GM19240 (cell line): ENCODE measurements at regions not wholly inside any gene's neighbourhood (a gene's known extent, or its start where the extent isn't known, plus 50 kb on each side); places are given as distances from the start of the nearest gene placed in this dataset.
A peak's percentile ranks its signal among the peaks of the same experiment; 100 is the strongest.

Experiments used
- DNase-seq: peaks from one replicate; pipeline ENCODE4 v3.0.0; 2011; ENCODE audit warnings: low spot score; ENCODE audit not compliant: insufficient read length

DNA sequence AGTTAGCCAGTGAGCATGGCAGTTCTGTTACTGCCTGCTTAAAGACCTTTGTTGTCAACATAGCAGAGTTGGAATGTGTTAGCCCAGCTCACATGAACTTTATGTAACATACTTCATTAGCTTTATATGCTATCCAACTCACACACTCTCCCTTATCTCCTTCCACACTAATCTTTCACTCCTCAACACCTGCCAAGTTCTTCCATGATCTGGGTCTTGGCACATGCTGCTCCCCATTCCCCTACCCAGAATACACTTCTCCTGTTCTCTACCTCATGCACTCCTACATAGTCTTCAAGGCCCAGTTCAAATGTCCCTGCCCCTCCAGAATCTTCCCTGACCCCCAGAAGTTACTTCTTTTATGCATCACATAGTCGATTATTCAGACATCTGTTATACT lies 179.3 kb downstream of the KATNAL1 start:
- no peak for DNase-seq

DNA sequence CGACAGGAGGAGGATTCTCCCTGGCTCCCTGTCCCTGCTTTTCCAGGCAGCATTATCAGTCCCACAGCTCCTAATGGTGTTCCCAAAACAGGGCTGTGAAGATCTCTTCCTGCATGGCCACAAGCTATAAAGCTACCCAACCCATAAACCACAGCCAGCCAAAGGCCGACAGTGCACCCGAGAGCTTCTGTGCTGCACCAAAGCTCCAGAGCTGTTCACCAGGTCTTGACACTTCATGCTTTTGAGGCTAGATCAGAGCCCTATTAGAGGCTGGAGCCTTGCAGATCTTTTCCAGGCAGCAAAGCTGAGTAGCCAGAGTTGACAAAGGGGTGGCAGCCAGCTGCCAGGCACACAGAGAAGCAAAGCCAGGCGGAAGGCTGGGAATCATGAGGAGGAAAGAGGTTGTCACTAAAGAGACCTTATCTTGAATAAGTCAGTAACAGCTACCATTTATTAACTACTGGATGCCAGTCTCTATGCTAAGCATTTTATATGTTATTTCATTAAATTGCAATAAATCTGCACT lies 180.4 kb downstream of the KATNAL1 start:
- no peak for DNase-seq

DNA sequence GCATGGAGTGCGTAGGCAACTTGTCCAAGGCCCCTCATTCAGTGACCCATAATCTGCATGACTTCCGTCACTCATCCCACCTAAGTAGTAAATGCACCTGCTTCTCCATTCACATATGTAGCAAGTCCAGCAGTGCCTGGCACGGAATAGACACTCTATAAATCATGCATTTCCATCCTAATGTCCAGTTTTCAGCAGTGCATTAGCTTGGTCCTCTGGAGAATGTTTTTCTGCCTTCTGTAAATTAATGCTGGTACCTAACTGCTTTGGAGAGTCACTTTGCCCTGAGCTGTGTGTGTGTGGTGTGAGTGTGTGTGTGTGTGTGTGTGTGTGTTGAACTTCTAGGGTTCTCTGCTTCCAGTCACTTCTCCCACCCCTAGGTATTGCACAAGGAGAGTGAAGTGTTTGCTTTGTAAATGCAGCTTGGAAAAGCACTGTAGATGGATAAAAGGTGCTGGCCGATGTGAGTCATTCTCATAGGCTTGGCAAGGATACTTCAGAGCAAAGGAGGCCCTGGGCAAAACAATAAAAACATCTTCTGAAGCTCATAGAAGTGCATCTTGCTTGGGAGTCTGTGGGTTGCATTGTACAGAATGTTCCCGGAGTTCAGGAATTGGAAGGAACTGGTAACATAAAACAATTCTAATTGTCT lies 181.8 kb downstream of the KATNAL1 start:
- no peak for DNase-seq

DNA sequence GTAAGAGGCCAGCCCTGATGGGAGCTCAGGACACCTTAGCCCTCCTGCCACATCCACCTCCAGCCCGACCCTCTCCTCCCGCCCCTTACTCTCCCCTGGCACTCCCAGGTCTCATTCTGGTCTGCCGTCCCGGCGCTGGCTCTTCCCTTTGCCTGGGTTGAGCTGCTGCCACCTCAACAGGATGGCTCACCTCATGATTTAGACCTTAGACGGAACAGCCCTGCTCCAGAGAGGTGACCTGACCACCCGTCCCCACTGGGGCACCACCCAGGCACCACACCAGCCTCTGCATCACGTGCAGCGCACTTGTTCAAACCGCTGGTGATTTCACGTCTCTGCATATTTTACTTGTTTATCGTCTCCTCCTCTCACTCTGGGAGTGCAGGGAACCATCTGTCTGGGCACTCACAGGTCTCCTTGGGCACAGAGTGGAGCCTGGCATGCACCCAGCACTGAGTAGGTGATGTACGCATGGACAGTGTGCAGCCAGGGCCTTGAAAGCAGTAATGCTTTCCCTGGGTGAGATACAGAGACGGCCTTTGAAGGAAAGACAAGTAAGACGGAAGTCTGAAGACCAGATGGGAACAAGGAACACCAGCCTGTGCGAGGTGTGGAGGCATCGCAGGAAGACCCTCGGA lies 183.1 kb downstream of the KATNAL1 start:
- DNase-seq: no peak

DNA sequence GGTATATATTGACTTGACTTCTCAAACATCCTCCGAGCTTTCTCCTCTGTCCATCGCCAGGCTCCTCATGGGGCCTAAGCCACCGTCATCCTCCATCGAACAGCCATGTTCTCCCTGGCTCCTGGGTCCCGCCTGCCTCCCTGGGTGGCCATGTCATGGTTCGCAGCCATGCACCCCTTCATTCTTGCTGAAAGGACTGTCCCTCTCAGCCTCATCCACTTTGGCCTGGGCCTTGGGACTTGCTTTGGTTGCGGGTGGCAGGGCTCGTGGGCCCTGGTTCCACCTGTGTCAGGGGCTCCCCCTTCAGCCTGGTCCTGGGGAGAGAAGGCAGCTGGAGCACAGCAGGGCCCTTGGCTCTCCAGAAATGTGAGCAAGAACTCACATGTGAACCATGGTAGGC lies 183.8 kb downstream of the KATNAL1 start:
- DNase-seq: no peak

DNA sequence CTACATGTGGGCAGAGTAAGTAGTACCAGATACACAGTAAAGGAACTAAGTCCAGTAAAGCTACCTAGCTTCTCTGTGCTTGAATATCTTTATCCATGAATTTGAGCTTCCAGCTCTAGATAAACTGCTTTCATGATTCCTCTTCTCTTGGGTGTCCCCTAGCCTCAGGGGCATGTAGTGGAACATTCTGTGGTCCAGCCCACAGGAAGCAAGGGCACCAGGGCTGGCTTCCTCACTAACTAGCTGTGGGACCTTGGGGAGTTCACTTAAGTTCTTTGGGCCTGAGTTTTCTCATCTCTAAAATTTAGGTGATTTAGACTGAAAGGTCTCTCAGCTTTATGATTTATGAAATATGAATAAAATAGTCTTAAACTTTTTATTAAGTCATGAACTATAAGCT lies 185.7 kb downstream of the KATNAL1 start:
- no peak for DNase-seq

DNA sequence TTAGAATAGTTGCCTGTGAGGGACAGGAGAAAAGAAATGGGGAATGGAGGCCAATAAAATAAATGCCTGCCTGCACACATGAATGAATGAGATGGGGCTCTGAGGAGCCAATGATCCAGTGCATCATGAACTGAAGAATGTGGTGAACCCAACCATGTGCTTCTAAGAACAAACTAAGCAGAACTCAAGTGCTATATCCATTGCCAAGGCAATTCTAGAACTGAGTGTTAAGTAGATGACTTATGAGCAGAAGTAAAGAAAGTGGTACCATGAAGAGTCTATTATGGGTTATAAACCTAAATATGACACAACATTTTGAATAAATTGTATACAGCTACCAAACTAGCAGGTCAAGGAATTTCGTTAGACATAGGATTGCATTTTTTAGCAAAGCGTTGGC lies 186.1 kb downstream of the KATNAL1 start:
- DNase-seq: no peak

DNA sequence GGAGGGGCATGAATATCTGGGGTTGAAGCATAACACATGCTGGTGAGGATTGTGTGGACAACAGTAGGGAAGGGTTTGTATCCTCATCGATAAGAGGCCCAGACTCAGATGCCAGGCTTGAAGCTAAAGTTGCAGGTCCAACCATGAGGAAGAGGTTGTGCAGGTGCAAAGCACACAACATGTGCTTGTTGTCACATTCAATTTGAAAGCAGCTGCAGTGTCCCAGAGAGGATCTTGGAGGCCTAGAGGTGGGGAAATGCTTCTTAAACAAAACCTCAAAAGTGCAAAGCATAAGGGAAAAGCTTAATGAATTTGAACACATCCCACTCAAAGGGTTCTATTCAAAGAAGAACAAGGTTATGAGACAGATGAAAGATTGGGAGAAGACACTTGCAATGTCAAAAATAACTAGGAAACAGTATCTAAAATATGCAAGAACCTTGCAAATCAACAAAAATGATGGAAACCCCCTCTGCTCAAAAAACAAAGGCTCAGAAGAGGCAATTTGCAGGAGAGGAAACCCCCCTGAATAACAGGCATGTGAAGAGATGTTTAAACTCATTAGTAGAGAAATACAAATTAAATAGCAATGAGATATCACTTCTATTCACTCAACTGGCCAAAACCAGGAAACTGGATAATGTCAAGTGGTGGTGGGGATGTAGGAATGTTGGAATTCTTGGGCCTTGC lies 187.1 kb downstream of the KATNAL1 start:
- DNase-seq: no peak

DNA sequence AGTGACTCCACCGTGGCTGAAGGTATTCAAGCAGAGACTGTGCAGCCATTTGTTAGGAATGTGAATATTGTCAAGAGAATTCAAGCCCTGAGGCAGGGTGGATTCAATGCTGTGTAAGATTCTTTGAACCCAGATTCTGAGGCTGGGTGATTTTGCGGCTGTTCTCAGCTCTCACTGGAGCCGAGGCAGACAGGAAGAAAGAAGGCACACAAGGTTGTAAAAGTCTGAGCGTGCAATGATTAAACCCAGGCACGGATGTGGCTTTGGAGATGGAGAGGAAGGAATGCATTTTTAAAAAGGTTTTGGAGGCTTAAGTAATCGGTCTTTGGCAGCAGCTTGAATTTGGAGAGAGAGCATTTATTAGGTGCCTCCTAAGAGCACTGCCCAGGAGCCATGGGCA lies 187.9 kb downstream of the KATNAL1 start:
- DNase-seq: no peak

DNA sequence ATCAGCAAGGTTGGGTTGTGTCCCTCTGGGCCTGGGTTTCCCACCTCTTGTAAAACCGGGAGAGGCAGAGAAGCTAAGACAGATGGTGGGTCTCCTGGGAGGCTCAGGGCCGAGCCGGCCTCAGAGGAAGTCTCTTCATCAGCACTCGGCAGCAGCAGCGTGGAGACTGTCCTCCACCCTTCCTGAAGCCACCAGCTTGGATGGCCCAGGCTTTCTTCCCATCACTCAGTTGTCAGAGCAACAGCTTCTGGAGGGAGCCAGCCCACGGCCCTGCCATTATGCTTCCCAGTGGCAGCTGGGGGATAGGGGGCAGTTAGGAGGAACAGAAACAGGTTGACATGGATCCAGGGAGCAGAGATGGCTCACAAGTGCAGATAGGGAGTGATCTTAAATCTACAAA lies 191.0 kb downstream of the KATNAL1 start:
- DNase-seq: no peak

DNA sequence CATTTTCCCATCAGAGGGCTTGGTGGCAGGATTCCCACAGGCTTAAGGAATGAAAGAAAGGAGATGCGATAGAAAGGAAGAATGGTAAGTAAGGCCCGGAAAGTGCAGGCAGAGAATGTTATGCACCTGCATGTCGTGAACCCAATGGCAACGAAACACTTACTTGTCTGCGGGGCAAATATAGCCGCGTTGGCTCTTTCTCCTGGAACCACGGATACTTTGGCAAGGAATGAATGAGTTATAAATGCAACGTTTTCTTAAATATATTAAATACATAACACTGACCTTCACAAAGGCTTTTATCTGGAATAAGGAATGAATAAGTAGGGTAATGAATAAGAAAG lies 192.1 kb downstream of the KATNAL1 start:
- no peak for DNase-seq

DNA sequence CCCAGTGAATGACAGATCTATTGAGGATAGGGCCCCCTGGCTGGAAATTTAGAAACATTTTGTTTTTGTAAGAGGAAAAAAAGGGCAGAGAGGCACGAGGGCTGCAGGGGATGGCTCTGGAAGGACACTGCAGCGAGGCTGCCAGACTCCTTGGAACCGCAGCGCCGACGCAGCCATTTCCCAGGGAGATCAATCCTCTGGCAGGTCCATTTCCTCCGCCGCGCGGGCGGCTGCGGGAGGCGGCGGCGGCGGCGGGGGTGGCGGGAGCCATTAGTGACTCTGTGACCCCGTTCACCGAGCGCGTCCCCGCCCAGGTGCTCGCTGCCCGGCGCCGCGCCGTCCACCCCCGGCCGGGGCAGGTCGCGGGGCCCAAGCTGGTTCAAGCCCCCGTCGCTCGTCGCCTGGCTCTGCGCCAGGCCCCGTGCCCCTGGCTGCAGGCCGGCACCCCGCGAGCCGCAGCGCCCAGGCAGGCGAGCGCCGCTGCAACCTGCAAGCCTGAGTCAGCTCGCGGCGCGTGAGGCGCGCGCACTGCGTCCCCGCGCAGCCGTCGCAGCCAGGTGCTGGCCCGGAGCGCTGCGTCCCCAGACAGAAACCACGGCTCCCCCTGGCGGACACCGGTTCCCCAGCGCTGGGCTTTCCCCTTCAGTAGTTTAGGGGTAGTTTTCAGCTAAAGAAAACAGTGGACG lies 192.6 kb downstream of the KATNAL1 start:
- peak; percentile 83 for DNase-seq

DNA sequence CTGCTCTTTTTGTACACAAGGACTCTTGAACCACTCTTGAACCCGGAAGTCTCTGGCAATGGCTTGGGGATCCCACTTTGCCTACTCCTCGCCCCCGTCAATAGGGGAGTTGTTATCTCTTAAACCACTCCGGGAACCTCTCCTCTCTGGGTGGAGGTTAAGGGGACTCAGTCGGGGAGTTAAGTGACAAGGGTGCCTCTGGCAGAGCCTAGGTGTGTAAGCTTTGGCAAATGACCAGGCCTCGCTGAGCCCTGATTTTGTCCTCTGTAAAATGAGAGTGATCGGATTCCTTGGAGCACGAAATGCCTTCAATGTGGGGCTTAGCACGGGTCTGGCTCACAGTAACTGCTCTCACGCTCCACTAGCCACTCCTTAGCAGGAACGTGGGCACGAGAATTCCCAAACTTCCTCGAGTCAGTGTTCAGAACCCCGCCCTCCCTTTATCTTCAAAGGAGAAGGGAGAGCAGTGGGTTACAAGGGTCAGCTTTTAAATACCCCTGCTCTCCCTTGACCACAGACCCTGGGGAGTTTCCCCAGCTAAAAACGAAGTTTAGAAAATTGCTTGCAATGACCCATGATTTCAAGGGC lies 193.3 kb downstream of the KATNAL1 start:
- no peak for DNase-seq

DNA sequence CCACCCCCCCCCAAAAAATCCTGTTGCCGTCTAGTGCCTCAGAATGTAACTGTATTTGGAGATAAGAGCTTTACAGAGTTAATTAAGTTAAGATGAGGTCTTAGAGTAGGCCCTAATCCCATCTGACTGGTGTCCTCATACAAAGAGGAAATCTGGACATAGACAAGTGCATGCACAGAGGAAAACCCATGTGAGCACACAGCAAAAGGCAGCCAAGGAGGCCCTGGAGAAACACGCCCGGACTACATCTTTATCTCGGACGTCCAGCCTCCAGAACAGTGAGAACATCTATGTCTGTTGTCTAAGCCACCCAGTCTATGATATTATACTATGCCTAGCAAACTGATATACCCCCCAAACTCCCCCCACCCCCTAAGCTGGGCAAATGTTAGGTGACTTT lies 193.8 kb downstream of the KATNAL1 start:
- no peak for DNase-seq

DNA sequence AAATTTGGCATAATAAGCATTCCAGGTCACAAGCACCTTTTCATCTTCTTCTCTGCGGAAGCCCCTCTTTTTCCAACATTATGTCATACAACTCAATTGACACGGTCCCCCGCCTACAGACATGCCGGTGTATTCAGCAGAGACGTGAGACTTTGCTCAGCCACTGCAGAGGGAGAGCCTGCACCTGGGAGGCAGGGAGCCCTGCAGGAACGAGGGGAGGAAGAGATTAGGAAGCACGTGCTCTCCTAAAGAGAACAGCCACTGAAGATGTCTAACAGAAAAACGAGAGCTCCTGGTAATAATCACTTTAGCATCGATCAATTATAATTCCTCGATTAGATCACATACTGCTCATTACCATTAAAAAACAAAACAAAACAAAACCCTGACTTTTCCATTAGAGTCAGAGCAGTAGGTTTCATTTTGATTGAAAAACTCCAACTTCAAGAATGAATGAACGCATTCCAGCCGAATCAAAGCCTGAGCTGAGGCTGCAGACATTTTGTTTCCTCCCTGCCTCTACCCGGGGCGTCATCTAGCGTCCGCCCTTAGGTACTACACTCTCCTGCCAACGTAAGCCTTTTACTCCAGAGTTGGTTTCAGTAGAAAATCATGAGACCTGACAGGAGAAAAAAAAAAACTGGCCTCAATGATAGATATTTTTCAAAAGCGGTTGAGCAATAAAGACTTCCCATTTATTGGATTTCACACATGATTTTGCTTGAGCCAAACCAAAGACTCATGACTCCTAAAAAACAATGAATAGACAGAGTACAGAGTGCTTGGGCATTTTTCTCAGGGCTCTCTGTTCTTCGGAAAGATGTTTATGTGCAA lies 194.5 kb downstream of the KATNAL1 start:
- DNase-seq: peak; percentile 77

DNA sequence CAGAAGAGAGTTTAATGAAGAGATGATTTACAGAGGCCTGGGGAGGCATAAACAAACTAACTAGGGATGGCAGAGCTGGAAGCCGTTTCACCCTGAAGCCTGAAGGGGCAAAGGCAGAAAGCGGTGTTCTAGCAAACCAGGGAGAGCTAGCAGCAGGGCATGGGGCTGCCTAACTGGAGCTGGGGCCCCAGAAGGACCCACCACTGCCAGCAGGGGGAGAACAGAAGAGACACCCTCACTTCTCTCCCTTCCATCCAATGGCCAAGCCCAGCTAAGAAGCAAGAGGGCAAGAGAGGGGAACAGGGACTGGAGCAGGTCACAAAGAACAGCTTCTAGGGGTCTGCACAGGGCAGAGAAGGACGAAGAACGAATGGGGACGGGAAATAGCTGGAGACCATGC lies 195.5 kb downstream of the KATNAL1 start:
- peak; percentile 43 for DNase-seq

DNA sequence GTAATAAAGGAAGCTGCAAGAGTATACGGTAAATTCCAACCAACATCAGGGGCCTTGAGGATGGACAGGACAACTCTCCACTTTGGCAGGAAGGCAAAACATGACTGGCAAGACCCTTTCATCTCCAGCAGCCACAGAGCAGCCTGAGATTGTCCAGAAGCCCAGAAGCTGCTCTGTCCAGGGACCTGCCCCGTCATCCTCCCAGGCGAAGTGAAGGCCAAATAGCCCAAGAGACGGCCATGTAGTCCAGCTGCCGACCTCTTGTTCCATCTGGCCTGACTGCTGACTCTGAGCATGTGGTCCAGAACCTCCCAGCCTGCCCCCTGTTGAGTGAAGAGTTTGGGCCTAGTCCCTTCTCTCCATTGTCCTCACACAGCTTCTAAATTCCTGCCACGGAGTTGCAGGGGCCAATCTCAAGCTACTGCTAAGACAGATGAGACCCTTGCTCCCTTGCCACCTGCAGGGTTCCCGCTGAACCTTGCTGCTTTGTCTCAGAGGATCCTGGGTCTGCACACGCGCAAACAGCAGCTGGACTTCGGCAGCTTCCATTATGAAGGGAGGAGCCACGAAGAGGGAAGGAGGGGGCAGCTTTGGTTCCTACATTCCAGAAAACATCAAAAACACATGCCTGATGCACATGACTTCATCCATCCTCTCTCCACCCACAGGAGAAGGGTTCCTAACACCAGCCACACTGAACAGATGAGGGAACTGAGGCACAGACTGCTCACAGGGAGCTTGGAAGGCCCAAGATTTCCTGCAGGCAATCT lies 196.9 kb downstream of the KATNAL1 start:
- DNase-seq: no peak

DNA sequence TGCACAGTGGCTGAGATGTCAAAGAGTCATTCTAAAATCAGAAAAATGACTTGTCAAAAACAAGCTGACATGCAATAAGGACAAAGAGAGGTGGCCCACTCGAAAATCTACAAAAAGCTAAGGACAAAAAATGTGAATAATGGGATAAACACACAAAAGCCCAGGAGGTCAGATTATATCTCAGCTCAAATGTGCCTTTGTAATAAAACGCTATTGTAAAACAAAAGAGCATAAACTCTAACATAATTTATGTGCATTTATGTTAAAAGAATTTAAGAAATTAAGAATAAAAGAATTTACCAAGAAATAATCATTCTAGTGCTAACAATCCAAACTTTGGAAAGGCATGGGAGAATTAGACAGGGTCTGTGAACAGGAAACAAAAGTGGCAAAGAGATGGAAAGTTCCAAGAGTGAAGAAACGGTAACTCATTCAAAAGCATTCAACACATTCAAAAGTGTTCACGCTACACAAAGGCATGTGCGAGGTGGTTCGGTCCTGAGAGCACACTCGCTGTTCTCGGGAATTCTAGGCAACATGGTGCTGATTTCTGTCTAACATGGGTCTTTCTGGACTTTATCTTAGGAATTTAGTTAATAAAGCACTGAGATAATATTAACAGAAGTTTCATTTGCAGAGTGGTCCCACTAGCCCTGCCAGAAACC lies 197.7 kb downstream of the KATNAL1 start:
- DNase-seq: no peak

DNA sequence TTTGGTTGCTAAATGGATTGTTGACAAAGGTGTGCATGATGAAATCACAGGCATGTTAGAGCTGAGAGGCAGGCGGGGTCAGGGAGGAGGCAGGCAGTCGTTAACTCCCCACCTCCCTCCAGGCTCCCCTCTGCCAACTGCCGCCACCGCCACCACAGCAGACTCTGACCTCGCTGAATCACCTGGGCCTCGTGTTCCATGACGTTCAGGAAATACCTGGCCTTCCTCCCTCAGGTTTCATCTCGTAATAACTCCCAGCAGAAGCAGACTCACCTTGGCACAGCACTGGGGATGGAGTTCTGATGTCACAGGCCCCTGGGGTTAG lies 198.5 kb downstream of the KATNAL1 start:
- no peak for DNase-seq
